GM10248 (cell line): ENCODE measurements at regions not wholly inside any gene's neighbourhood (a gene's known extent, or its start where the extent isn't known, plus 50 kb on each side); places are given as distances from the start of the nearest gene placed in this dataset.

ENCODE experiments used
- CTCF ChIA-PET: fragments of 300-600 bp; sonication (Branson Sonifier 250); formaldehyde crosslinking; extraction: SDS; loops from one replicate; lab custom pipeline; 2021; ENCODE audit warnings: antibody characterized with exemption; lab: Yijun Ruan, JAX
- POLR2A ChIA-PET: fragments of 350-650 bp; sonication (Branson Sonifier 250); formaldehyde crosslinking; extraction: SDS; loops from one replicate; lab custom pipeline; 2020; ENCODE audit warnings: antibody characterized with exemption; lab: Yijun Ruan, JAX
- DNase-seq: peaks from one replicate; pipeline ENCODE4 v3.0.0; 2012; ENCODE audit errors: extremely low spot score
- CTCF ChIP-seq: IDR thresholded peaks from 2 replicates; pipeline ENCODE4 v1.5.1; 2012; ENCODE audit warnings: mild to moderate bottlenecking, low read depth; ENCODE audit errors: extremely low read depth, missing control alignments, control extremely low read depth

GRCh38 chrX:102067966-102068723, 57.3 kb upstream of the TCEAL2 start:
- CTCF ChIA-PET, result interaction anchor here (0.8 to 1.8 kb wide), 6 partner anchors 10 to 884 kb away, joined by 3 to 6 read pairs (median 4); no protein-coding TSS in a partner anchor
- TF ChIP-seq CTCF, result peak; percentile 47
- POLR2A ChIA-PET, result no interaction called here
- no peak for DNase-seq

GRCh38 chrX:102063445-102064074, 61.9 kb upstream of the TCEAL2 start:
- no peak for TF ChIP-seq CTCF
- DNase-seq, result no peak
- CTCF ChIA-PET, result no interaction called here
- POLR2A ChIA-PET, result no interaction called here

- POLR2A ChIA-PET, result no interaction called here
- no peak for TF ChIP-seq CTCF
- CTCF ChIA-PET, result interaction anchor here (0.6 kb wide), 1 partner anchor 1005 kb away, joined by 3 read pairs; no protein-coding TSS in a partner anchor
- DNase-seq, result no peak
These were observed 81.0 kb upstream of the TCEAL2 start for GRCh38 chrX:102044496-102044895.

- ChIA-PET POLR2A (no interaction called here), CTCF (no interaction called here)
- no peak for DNase-seq
- TF ChIP-seq CTCF, result no peak
These were observed 82.1 kb upstream of the TCEAL2 start for GRCh38 chrX:102043380-102043779.

GRCh38 chrX:102042372-102043325, 82.8 kb upstream of the TCEAL2 start:
- TF ChIP-seq CTCF, result no peak
- no peak for DNase-seq
- ChIA-PET CTCF (no interaction called here), POLR2A (no interaction called here)

- POLR2A ChIA-PET, result no interaction called here
- no peak for DNase-seq
- TF ChIP-seq CTCF, result no peak
- CTCF ChIA-PET, result no interaction called here
These were observed 96.5 kb upstream of the TCEAL2 start for GRCh38 chrX:102029026-102029425.
